Gastroesophageal sphincter (tissue), 3 donors: ENCODE measurements at regions not wholly inside any gene's neighbourhood (a gene's known extent, or its start where the extent isn't known, plus 50 kb on each side); places are given as distances from the start of the nearest gene placed in this dataset.

Source experiments
- EP300 ChIP-seq: sonication (generic); formaldehyde crosslinking; IDR thresholded peaks from one replicate; pipeline ENCODE4 v1.6.1; 2017; ENCODE audit warnings: antibody characterized with exemption, mild to moderate bottlenecking
- POLR2A ChIP-seq, 2 donors: fragments of 450-650 bp; IDR thresholded peaks; one replicate each; pipeline ENCODE4 v1.6.1; 2017; ENCODE audit warnings: antibody characterized with exemption in 2 of 2, mild to moderate bottlenecking in 2 of 2, moderate library complexity in 1 of 2
- POLR2AphosphoS5 ChIP-seq: sonication (generic); formaldehyde crosslinking; IDR thresholded peaks from one replicate; pipeline ENCODE4 v1.6.1; 2017; ENCODE audit warnings: antibody characterized with exemption
- TF ChIP-seq, protein P1 (sequence below), 4 experiments: fragments of 200-600 bp in 2 of 4; fragments of 450-650 bp in 2 of 4; sonication (generic) in 1 of 4; IDR thresholded peaks; one replicate each; pipeline ENCODE4 v1.5.1; 2017 to 2019; ENCODE audit warnings: antibody characterized with exemption in 4 of 4, mild to moderate bottlenecking in 2 of 4, moderate library complexity in 2 of 4

DNA sequence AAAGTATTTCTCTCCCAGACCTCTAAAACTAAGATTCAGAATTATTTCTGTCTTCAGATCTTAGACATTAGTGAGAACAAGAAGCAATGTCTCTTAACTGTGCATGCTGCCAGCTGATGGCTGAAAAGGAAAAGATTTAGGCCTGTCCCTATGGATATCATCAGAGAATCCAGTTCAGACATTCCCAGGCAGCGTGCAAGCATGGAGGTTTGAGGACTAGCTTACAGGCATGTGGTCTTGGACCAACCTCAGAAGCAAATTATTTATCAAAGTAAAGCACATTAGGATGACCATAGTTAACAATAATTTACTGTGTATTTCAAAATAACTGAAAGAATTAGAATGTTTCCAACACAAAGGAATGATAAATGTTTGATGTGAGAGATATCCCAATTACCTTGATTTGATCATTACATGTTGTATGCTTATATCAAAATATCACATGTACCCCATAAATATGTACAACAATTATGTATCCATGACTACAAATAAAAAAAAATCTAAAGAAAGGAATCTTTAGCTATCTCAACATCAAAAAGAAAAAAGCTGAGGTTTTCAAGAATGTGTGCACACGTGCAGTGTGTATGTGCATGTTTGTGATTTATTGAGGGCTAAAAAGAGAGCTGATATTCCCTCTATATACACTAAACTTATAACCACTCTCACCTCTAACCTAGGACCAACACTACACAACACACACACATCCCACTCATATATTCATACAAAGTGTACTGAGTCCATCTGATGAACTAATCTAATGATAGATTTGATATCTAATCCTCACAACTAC, 108.9 kb upstream of the THBS1 start:
- TF ChIP-seq, protein P1, sequence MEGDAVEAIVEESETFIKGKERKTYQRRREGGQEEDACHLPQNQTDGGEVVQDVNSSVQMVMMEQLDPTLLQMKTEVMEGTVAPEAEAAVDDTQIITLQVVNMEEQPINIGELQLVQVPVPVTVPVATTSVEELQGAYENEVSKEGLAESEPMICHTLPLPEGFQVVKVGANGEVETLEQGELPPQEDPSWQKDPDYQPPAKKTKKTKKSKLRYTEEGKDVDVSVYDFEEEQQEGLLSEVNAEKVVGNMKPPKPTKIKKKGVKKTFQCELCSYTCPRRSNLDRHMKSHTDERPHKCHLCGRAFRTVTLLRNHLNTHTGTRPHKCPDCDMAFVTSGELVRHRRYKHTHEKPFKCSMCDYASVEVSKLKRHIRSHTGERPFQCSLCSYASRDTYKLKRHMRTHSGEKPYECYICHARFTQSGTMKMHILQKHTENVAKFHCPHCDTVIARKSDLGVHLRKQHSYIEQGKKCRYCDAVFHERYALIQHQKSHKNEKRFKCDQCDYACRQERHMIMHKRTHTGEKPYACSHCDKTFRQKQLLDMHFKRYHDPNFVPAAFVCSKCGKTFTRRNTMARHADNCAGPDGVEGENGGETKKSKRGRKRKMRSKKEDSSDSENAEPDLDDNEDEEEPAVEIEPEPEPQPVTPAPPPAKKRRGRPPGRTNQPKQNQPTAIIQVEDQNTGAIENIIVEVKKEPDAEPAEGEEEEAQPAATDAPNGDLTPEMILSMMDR (IDR thresholded peaks at IDR 0.05): no peak
- TF ChIP-seq POLR2A (IDR thresholded peaks at IDR 0.05) (no peak), EP300 (no peak), POLR2AphosphoS5 (no peak)
